Amniotic stem cell (primary cell): ENCODE measurements at regions not wholly inside any gene's neighbourhood (a gene's known extent, or its start where the extent isn't known, plus 50 kb on each side); places are given as distances from the start of the nearest gene placed in this dataset.
A peak's percentile ranks its signal among the peaks of the same experiment; 100 is the strongest.
"Not testable (repeated sequence)": the region's sequence is repeated elsewhere in the genome, so short reads cannot be mapped to it uniquely, and the experiment has no call there.

Experiments
- DNase-seq: peaks from one replicate; lab custom pipeline; 2025; lab: John Stamatoyannopoulos, UW

DNA sequence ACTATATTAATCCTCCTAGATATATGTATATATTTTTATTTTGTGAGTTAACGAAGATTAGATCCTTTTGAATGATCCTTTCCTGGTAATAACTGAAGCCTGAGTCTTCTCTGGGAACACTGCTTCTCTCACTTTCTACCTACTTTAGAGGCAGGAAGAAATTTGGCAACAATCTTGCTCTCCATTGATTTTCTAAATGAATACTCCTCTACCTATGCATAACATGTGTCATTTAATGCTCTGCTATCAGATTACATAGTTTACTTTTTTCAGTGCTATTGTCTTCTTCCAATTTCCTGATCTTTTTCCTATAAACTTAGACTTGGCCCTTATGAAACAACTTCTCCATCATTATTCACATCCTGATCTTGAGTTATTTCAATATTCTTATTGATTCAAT lies 60.4 kb upstream of the PDHA2 start:
- DNase-seq, result no peak

DNA sequence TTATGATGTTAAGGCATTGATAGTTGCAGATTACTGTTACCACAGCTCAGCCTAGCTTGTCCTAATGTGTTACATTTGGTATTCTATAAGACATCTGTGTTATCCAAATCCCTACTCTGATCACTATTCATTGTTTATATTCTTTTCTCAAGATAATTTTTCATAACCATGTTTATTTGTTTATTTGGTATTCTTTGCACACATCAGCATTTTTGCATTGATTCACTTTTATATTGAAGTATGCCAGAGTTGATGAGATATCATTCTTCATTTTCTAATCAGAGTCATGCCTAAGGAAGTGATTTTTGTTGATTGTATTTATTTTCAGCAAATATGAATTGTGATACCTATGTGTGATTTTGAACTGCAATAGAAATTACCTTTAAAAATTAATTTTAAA lies 61.2 kb upstream of the PDHA2 start:
- DNase-seq, result no peak

DNA sequence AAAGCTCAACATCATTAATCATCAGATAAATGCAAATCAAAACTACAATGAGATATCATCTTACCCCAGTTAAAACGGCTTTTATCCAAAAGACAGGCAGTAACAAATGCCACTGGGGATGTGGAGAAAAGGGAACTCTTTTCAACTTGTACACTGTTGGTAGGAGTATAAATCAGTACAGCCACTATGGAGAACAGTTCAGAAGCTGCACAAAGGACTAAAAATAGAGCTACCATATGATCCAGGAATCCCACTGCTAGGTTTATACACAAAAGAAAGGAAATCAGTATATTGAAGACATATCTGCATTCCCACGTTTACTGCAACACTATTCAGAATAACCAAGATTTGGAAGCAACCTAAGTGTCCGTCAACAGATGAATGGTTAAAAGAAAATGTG lies 69.3 kb upstream of the PDHA2 start:
- not testable (repeated sequence) for DNase-seq

DNA sequence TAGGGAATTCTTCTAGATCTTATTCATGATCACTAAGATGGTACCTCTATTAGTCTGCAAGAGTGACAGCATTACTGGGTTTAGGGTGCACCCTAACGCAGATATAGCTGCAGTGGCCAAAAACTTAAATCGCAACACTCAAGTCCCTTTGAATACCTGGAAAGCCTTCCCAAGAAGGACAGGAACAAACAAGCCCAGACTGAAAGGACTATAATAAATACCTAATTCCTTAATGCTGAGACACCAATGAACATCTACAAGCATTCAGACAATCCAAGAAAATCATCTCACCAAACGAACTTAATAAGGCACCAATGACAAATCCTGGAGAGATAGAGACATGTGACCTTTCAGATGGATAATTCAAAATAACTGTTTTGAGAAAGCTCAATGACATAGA lies 74.9 kb upstream of the PDHA2 start:
- DNase-seq, result no peak

DNA sequence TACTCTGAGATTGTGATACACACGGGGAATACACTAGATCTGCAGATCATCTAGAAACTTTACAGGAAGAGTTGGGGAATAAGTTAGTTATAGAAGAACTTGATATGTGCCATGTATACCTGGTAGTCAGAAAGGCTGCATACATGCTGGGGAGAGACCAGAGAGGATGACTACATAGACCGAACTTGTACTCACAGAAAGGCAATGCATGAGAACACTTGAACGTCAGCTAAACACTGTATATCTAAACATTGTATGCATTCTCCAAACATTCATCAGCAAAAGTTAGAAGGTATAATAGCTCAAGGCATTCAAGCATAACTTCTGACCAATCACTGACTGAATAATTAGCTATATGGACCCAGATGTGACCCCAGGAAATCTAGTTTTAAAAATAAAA lies 78.0 kb upstream of the PDHA2 start:
- no peak for DNase-seq

DNA sequence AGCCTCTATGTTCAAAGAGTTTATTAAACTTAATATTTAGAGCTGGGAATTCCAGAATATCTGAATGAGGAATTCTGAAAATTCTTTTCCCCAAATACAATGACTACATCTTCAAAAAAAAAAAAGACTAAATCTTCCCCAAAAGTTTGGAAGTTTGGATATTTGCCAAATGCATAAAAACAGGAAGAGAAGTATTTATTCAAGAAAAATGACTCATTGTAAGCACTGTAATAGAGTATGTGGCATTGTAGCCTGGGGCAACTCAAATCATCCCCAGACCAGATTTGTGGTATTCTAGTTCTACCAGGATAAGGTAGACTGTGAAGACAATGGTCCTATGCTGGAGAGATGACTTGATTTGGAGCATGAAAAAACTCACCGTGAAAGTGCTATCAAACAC lies 78.5 kb upstream of the PDHA2 start:
- peak; percentile 54 for DNase-seq

DNA sequence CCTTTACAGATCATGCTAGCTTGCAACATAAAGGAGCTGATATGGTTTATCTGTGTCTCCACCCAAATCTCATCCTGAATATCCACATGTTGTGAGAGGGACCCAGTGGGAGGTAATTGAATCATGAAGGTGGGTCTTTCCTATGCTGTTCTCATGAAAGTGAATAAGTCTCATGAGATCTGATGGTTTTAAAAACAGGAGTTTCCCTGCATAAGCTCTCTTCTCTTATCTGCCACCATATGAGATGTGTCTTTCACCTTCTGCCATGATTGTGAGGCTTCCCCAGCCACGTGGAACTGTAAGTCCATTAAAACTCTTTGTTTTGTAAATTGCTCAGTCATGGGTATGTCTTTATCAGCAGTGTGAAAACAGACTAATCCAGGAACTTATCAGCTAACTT lies 79.2 kb upstream of the PDHA2 start:
- not testable (repeated sequence) for DNase-seq

DNA sequence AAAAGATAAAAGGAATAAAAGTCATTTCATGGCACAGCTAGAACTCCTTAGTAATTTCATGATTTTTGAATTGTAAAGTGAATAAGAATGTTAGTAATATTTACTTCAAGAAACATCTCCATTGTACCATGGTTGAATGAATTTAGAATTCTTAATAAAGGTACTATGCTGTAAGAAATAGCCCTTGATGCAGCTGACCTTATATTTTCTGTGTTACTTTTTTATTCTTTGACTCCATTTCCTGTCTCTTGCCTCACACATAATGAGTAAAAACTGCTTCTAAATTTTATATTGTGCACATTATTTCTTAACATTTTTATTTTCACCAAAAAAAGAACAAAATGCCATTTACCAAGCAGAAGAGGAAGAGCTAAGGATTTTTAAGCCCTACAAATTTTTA lies 81.9 kb upstream of the PDHA2 start:
- no peak for DNase-seq

DNA sequence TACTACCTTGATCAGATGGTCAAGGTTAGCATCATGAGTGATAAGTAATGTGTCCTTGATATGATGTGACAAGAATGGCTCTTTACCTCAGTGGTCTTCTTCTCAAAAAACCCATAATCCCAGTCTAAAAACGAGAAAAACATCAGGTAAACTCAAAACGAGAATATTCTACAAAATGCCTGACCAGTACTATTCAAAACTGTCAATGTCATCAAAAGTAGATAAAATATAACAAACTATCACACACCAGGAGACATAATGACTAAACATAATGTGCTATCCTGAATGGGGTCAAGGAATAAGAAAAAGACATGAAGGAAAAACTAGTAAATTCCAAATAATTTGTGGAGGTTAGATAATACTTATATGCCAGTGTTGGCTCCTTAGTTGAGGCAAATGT lies 85.2 kb upstream of the PDHA2 start:
- no peak for DNase-seq

DNA sequence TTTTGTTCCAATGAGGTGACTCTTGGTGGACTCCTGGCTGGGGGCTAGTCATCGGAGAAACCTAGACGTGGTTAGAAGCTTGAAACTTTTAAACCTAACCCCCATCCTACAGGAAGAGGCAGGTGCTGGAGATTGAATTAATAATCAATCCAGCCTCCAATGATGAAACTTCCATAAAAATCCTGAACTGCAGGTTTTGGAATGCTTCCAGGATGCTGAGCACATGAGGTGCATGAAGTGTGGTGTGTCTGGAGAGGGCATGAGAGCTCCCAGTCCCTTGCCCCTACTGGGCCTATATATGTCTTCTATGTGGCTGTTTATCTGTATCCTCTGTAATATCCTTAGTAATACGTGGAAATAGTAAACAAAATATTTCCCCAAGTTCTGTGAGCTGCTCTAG lies 90.7 kb upstream of the PDHA2 start:
- no peak for DNase-seq

DNA sequence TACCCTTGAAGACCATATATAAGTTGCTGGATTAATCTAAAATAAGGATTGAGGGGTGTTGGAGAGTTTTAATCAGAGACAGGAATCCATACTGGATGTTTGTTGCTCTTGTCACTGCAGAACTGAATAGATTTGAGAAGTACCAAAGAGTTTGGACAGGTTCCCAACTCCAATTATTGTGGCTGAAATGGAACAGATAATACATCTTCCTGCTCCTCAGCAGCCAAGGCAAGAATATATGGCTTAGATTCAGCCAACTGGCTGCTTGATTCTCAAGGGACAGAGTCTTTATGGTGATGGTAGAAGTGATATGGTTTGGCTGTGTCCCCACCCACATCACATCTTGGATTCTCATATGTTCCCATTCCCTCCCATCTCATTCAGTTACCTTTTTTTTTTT lies 97.0 kb upstream of the PDHA2 start:
- no peak for DNase-seq

DNA sequence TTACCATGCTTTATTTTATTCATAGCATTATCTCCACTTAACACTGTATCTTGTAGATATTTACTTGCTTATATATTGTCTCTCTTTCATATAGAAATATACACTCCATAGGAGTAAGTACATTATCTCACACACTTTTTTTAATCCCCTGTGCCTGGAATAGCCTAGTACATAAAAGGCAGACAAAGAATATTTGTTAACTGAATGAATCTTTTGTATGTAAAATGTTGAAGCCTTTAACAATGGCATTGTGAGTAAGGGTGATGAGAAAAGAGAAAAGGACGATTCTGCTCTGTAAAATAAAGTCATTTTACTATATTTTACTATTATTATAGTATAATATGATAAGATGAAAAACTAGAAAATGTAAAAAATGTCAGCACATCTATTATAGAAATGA lies 97.7 kb upstream of the PDHA2 start:
- no peak for DNase-seq

DNA sequence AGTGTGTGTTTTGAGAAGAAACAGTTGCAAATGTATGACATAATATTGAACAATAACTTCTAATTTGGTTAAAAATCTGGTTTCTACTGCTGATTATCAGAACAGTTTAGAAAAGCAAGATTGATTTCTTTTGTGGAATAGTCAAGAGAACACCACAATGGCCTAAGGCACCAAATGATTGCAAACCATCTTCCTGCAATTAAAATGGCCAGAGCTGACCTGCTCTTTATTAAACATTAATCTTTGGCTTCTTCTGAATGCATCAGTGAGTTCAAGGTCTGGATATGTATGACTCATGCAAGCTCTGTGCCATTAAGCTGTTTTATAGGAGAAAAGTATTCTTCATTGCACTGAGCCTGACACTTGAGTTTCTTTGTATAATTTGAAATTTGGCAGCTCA lies 107.8 kb upstream of the PDHA2 start:
- DNase-seq, result no peak

DNA sequence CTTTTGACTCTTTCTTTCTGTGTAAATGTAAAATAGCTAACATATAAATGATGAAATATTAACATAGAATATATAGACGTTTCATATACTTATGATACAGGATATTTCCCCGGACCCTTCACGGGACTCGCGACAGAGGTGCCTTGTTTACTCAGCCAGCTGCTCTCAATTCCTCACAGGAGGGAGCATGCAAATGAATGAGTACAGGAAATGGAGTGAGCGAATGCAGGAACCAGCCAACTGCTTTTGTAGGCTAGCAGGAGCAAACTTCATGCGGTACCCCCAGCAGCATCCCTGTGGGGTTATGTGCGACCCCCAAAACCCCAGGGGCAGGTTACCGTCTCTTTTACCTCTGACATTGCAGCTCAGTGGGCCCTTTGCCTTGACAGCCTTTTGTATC lies 110.3 kb upstream of the PDHA2 start:
- DNase-seq, result no peak

DNA sequence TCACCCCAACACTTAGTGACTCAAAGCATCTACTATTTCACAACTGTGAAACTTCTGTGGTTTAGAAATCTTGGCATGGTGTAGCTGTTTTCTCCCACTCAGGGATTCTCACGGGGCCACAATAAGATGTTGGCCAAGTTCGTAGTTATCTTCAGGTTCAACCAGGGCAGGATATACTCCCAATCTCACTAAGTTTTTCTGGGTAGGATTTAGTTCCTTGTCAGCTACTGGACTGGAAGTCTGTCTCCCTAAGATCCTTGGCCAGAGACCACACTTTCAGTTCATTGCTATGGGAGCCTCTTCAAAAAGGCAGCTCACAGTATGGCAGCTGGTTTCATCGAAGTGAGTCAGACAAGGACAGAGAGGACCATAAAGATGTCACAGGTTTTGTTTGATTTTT lies 111.7 kb upstream of the PDHA2 start:
- no peak for DNase-seq

DNA sequence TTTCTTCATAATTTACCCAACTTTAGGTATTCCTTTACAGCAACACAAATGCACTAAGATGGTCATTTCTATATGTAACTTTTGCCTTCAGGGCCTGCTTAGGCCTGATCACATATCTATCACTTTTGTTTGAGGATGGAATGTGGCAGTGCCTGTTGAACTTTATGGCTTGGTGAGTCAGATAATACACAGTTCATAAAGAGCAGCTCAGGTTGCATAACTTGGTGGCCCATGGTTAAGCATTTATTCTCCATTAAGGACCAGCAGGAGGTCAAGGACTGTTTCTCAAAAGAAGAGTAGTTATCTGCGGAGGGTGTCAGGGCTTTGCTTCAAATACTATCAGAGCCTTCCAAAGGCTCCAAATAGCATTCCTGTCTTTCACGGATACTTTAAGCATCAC lies 124.1 kb upstream of the PDHA2 start:
- no peak for DNase-seq

DNA sequence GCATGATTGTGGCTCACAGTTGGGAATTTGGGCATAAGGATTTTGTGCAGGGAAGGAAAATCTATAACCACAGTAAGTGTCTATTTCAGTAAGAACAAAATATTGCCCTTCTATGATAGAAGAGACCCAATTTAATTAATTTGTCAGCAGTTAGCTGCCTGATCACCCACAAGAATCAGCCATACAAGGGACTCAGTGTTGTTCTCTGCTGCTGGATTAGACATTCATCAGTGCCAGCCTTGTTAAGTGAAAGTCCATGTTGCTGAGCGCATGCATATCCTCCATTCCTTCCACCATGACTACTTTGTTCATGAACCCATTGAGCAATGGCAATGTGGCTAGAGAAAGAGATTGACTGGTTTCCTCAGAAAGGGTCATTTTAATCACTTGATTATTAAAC lies 125.3 kb upstream of the PDHA2 start:
- DNase-seq, result no peak

DNA sequence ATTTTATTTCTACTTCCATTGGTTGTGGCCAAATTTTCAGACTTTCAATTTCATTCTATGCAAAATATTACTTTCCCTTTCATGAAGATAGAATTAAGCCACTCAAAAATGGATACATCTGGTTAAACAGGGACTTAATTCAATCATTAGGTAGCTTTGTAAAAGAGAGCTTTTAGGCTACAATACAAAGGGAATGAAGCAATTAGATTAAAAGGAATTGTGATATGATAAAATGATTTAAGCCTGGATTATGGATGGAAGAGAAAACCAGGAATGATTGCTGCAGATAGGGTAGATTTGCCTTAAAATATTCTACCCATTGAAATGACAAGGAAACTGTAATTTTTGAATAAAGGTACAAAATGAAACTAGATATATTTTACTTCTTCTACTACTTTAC lies 134.6 kb upstream of the PDHA2 start:
- no peak for DNase-seq

DNA sequence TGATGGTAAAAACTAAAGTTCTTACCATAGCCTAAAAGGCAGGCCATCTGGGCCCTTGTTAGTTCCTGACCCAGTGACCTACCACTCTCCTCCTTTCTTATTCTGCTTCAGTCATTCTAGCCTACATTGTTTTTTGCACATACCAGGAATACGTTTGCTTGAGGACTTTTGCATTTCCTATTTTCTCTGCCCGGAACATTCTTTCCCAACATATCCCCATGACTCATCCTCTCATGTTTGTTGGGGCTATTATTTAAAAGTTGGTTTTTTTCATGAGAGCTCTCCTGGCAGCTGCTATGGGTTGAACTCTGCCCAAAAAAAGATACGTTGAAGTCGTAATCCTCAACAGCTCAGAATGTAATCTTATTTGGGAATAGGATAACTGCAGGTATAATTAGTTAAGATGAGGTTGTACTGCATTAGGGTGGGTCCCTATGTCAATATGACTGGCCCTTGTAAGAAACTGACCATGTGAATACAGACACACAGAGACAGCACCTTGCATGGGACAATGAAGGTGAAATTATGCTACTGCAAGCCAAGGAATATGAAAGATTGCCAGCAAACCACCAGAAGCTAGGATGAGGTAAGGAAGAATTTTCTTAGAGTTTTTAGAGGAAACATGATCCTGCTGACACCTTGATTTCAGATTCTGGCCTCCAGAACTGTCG lies 138.3 kb upstream of the PDHA2 start:
- no peak for DNase-seq

DNA sequence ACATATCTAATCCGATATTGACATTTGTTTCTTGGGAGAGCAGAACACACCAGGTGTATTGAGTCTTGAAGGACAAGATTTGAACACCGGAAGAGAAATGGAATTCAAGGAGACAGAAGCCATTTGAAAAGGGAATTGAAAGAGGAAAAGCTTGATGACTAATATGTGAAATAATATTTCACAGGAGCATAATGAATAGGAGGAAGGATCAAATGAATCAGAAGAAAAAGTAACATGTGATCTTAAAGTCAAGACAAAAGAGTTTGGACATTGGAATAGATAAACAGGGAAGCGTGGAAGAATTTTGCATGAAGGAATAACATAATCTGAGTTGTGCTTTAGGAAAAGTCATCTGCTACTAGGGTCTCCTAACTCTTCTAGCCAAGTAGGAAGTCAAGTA lies 145.5 kb upstream of the PDHA2 start:
- no peak for DNase-seq

DNA sequence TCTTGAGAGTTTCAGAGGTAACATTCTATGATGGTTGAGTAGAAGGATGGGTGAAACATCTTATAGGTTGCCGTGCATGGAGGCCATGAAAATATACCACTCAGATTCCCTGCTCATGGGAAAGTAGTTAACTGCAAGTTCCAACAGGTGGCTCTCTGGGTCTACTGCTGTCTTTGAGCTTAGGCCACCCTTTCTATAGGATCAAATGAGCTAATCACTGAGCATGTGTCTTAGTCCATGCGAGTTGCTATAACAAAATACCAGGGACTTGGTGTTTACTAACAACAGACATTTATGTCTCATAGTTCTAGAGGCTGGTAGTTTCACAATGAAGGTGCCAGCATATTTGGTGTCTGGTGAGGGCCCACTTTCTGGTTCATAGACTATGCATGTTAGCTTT lies 144.8 kb upstream of the UNC5C start:
- no peak for DNase-seq

DNA sequence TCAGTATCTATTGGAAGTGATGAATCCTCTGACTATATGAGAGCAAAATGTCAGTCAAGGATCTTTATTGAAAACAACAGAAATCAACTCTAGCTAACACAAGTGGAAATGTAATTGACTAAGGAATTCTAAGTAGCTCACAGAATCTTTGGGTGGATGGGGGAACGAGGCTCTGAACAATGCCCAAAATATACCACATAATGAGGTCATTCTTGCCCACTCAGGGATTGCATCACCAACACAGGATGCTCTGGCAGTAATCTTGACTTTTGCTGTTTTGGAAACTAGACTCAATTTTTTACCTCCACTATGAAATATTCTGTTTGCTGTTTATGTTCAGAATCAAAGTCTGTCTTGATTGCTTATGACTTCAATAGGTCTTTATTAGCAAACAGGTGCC lies 127.4 kb upstream of the UNC5C start:
- DNase-seq, result no peak

DNA sequence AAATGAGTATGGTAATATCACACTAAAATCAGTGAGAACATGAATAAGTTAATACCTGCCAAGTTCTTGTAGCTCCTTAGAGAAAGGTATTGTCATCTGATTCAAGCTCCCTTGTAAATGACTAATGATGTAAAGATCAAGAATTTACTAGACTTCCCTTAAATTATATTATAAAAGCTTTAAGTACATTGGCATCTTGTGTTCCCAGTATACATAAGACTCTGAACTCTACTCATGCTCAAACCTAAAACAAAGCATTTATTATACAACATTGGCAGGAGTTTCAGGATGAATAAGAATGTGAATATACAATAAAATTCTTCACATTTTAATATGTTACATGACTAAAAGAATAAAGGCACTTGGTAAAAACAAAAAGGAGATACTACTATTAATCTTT lies 126.8 kb upstream of the UNC5C start:
- DNase-seq, result no peak

DNA sequence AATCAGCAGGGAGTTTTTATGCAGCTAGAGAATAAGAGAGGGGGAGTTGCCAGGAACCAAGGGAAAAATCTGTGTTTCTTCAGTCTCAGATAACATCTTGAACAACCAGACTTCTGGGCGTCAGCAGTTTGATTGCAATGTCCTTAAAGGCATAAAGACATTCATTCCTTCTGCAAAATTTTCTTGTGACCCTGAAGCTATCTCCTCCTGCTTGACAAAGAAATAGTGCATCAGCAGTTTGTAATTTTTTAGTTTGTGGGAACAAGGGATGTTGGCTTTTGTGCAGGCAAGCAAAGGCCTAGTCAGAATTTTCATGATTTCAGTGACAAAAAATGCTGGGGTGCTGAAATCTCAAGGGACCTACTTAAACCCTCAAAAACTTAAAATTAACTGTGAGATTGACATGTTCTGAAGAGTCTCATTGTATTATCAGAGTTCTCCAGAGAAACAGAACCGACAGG lies 125.8 kb upstream of the UNC5C start:
- DNase-seq, result no peak

DNA sequence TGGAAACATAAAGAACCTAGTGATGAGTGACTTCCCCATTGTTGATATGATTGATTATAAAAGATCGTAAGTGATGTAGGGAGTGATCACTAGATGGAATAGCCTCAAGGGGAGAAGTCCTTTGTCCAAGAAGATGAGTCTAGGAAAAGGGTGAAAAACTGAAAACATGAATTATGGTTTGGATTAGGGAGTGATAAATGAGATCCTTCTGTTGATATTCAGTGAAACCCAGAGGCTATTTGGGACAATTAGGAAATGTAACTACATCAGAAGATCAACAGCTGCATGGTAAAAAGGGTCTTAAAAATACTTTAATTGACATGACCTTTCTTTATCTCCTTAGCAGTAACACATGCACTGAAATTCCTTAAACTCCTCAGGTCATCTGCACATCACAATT lies 124.0 kb upstream of the UNC5C start:
- DNase-seq, result no peak
